ENCODE measurements at regions not wholly inside any gene's neighbourhood (a gene's known extent, or its start where the extent isn't known, plus 50 kb on each side); places are given as distances from the start of the nearest gene placed in this dataset.

DNA sequence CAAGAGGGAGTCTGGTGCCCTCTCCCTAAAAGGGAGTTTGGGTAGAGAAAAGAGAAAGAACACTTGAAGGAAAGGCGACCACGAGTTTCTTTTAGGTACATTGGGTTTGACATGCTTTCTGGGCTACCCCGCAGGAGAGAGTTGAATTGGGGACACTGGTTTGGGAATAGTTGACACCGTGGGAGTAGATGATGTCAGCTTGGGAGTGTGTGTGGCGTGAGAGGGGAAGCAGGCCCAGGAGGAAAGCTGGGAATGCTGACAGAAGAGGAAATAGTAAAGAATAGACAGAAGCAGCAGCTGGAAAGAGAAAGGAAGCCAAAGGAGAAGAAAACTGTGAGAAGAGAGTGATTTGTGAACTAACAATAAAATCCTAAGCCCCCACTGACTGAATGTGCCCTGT, 442.9 kb downstream of the DYNC2H1 start:
- H3K36me3 ChIP-seq (ENCODE audit: insufficient read depth, low read length), result no peaks in the 10 kb centered on the region
- no peaks in the 10 kb centered on the region for H3K4me1 ChIP-seq (ENCODE audit: insufficient read depth, low read length)
- H2AFZ ChIP-seq (ENCODE audit: low read depth, low read length), result no peak overlapping the region
- H3K9ac ChIP-seq (ENCODE audit: low read depth, low read length), result no peak overlapping the region
- no peaks in the 10 kb centered on the region for H4K20me1 ChIP-seq (ENCODE audit: insufficient read depth, low read length)
- H3K4me2 ChIP-seq (ENCODE audit: insufficient read depth, low read length), result no peak overlapping the region
- H3K9me3 ChIP-seq (ENCODE audit: insufficient read depth, low read length, severe bottlenecking), result no peaks in the 10 kb centered on the region
- H3K4me3 ChIP-seq (ENCODE audit: low read depth in 1 of 2, low read length in 2 of 2), result no peak overlapping the region
- no peaks in the 10 kb centered on the region for H3K79me2 ChIP-seq (ENCODE audit: insufficient read depth, low read length)
- H3K27ac ChIP-seq (ENCODE audit: low read length), result no peak overlapping the region
- ATAC-seq (ENCODE audit: insufficient read depth, low read depth) (no peak), DNase-seq (no peak)
- TF ChIP-seq EZH2 (IDR thresholded peaks at IDR 0.05; ENCODE audit: borderline replicate concordance, low read depth, low read length, severe bottlenecking), result no peak
- no peak for TF ChIP-seq CTCF (IDR thresholded peaks at IDR 0.05; ENCODE audit: borderline replicate concordance, extremely low read depth, low read length, poor library complexity, severe bottlenecking)
- H3K27me3 ChIP-seq (ENCODE audit: insufficient read depth, low read length, poor library complexity), result no peaks in the 10 kb centered on the region

GRCh38 chr11:103556171-103556570, 446.9 kb downstream of the DYNC2H1 start:
- TF ChIP-seq EZH2 (IDR thresholded peaks at IDR 0.05; ENCODE audit: borderline replicate concordance, low read depth, low read length, severe bottlenecking) (no peak), CTCF (IDR thresholded peaks at IDR 0.05; ENCODE audit: borderline replicate concordance, extremely low read depth, low read length, poor library complexity, severe bottlenecking) (no peak)
- no peak for DNase-seq
- no peaks in the 10 kb centered on the region for H3K27me3 ChIP-seq (ENCODE audit: insufficient read depth, low read length, poor library complexity)
- no peaks in the 10 kb centered on the region for H4K20me1 ChIP-seq (ENCODE audit: insufficient read depth, low read length)
- H3K79me2 ChIP-seq (ENCODE audit: insufficient read depth, low read length), result no peaks in the 10 kb centered on the region
- ATAC-seq (ENCODE audit: insufficient read depth, low read depth), result no peak
- no peaks in the 10 kb centered on the region for H3K4me1 ChIP-seq (ENCODE audit: insufficient read depth, low read length)
- H3K9me3 ChIP-seq (ENCODE audit: insufficient read depth, low read length, severe bottlenecking), result no peaks in the 10 kb centered on the region
- H3K4me3 ChIP-seq (ENCODE audit: low read depth in 1 of 2, low read length in 2 of 2), result no peak overlapping the region
- no peaks in the 10 kb centered on the region for H3K36me3 ChIP-seq (ENCODE audit: insufficient read depth, low read length)
- H3K9ac ChIP-seq (ENCODE audit: low read depth, low read length), result no peak overlapping the region
- no peak overlapping the region for H3K4me2 ChIP-seq (ENCODE audit: insufficient read depth, low read length)
- no peak overlapping the region for H3K27ac ChIP-seq (ENCODE audit: low read length)
- H2AFZ ChIP-seq (ENCODE audit: low read depth, low read length), result no peak overlapping the region

DNA sequence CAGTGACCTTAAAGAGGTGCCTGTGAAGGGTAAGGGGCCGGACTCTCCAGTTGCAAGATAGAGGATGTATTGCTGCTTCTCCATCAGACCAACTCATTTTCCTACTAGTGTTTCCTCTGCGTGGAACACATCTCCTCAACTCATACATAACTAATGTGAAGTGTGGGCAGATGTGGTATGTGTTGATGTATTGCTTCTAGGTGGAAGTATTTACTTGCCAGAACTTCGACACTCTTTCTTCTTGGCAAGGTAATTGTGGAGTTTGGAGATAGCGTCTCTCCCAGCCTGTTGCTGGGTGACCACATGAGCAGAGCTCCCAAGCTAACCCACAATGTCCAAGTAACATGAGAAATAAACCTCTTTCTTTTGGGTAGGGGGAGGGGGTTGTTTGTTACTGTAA, 456.9 kb downstream of the DYNC2H1 start:
- Histone ChIP-seq H3K9me3 (ENCODE audit: insufficient read depth, low read length, severe bottlenecking) (no peaks in the 10 kb centered on the region), H3K4me2 (ENCODE audit: insufficient read depth, low read length) (no peak overlapping the region), H3K9ac (ENCODE audit: low read depth, low read length) (no peak overlapping the region), H4K20me1 (ENCODE audit: insufficient read depth, low read length) (no peaks in the 10 kb centered on the region), H2AFZ (ENCODE audit: low read depth, low read length) (no peak overlapping the region), H3K79me2 (ENCODE audit: insufficient read depth, low read length) (no peaks in the 10 kb centered on the region), H3K4me1 (ENCODE audit: insufficient read depth, low read length) (no peaks in the 10 kb centered on the region), H3K36me3 (ENCODE audit: insufficient read depth, low read length) (no peaks in the 10 kb centered on the region), H3K4me3 (ENCODE audit: low read depth in 1 of 2, low read length in 2 of 2) (no peak overlapping the region), H3K27me3 (ENCODE audit: insufficient read depth, low read length, poor library complexity) (no peaks in the 10 kb centered on the region), H3K27ac (ENCODE audit: low read length) (no peak overlapping the region)
- ATAC-seq (ENCODE audit: insufficient read depth, low read depth) (no peak), DNase-seq (no peak)
- TF ChIP-seq EZH2 (IDR thresholded peaks at IDR 0.05; ENCODE audit: borderline replicate concordance, low read depth, low read length, severe bottlenecking), result no peak
- no peak for TF ChIP-seq CTCF (IDR thresholded peaks at IDR 0.05; ENCODE audit: borderline replicate concordance, extremely low read depth, low read length, poor library complexity, severe bottlenecking)

DNA sequence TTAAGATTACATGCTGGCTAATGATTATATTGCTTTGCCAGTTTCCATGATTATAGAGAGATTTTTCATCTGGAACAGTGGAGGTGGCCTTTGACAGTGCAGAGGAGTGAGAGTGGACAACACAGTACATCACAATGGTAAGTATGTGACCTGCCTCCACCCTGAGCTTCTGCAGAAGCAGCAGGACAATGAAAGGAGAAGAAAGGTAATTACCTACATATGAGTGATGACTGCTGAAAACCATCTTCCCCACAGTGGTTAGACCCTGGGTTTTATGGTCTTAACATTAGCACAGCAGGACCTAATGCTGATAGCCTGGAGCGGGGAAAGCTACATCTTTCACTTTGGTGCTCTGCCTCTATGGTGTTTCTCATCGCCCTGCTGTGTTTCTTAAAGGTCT, 454.7 kb upstream of the DDI1 start:
- no peaks in the 10 kb centered on the region for H3K4me1 ChIP-seq (ENCODE audit: insufficient read depth, low read length)
- DNase-seq (no peak), ATAC-seq (ENCODE audit: insufficient read depth, low read depth) (no peak)
- H3K27ac ChIP-seq (ENCODE audit: low read length), result no peak overlapping the region
- no peaks in the 10 kb centered on the region for H4K20me1 ChIP-seq (ENCODE audit: insufficient read depth, low read length)
- H3K36me3 ChIP-seq (ENCODE audit: insufficient read depth, low read length), result no peaks in the 10 kb centered on the region
- H3K9ac ChIP-seq (ENCODE audit: low read depth, low read length), result no peak overlapping the region
- H3K4me2 ChIP-seq (ENCODE audit: insufficient read depth, low read length), result no peak overlapping the region
- no peaks in the 10 kb centered on the region for H3K79me2 ChIP-seq (ENCODE audit: insufficient read depth, low read length)
- H3K4me3 ChIP-seq (ENCODE audit: low read depth in 1 of 2, low read length in 2 of 2), result no peak overlapping the region
- H2AFZ ChIP-seq (ENCODE audit: low read depth, low read length), result no peak overlapping the region
- H3K9me3 ChIP-seq (ENCODE audit: insufficient read depth, low read length, severe bottlenecking), result no peaks in the 10 kb centered on the region
- H3K27me3 ChIP-seq (ENCODE audit: insufficient read depth, low read length, poor library complexity), result no peaks in the 10 kb centered on the region
- TF ChIP-seq EZH2 (IDR thresholded peaks at IDR 0.05; ENCODE audit: borderline replicate concordance, low read depth, low read length, severe bottlenecking) (no peak), CTCF (IDR thresholded peaks at IDR 0.05; ENCODE audit: borderline replicate concordance, extremely low read depth, low read length, poor library complexity, severe bottlenecking) (no peak)

All from DND-41 (cell line).